ENCODE measurements at regions not wholly inside any gene's neighbourhood (a gene's known extent, or its start where the extent isn't known, plus 50 kb on each side); places are given as distances from the start of the nearest gene placed in this dataset.

DNA sequence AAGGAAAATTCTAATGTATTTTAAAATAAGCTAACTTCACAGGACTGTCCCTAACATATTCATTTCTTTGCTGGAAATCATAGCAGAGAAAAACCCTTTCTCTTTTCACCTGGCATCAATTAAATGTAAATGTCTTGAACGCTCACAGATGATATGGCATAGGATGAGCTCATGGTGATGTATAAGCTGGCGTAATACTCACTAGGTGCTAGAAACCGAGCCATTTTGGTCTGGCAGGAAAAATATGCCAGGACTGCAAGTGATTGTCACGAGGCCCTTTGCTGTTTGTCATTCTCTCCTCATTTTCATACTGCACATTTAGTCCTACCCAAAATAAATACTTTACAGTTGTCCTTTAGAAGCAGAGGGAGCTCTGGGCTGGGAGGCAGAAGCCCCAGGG, 222.7 kb upstream of the LNX1 start:
- TF ChIP-seq, protein P1, sequence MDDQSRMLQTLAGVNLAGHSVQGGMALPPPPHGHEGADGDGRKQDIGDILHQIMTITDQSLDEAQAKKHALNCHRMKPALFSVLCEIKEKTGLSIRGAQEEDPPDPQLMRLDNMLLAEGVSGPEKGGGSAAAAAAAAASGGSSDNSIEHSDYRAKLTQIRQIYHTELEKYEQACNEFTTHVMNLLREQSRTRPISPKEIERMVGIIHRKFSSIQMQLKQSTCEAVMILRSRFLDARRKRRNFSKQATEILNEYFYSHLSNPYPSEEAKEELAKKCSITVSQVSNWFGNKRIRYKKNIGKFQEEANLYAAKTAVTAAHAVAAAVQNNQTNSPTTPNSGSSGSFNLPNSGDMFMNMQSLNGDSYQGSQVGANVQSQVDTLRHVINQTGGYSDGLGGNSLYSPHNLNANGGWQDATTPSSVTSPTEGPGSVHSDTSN (IDR thresholded peaks at IDR 0.05): no peak
- TF ChIP-seq POLR2AphosphoS5 (IDR thresholded peaks at IDR 0.05; ENCODE audit: low read depth, low read length) (no peak), IRF3 (IDR thresholded peaks at IDR 0.05; ENCODE audit: low read depth, low read length) (no peak), NFIC (IDR thresholded peaks at IDR 0.05; ENCODE audit: borderline replicate concordance) (no peak), CTCF (IDR thresholded peaks at IDR 0.05) (no peak), RAD21 (IDR thresholded peaks at IDR 0.05; ENCODE audit: low read length) (no peak), GATA2 (CRISPR knock-in tag; IDR thresholded peaks at IDR 0.05) (no peak), MXI1 (IDR thresholded peaks at IDR 0.05; ENCODE audit: low read depth, low read length) (no peak), MEF2A (IDR thresholded peaks at IDR 0.05; ENCODE audit: borderline replicate concordance, low read depth) (no peak), GABPA (IDR thresholded peaks at IDR 0.05; ENCODE audit: low read depth) (no peak), YY1 (IDR thresholded peaks at IDR 0.05; ENCODE audit: low read depth) (no peak), EP300 (IDR thresholded peaks at IDR 0.05; ENCODE audit: borderline replicate concordance in 1 of 2, low read depth in 1 of 2, low read length in 1 of 2) (no peak), EZH2phosphoT487 (IDR thresholded peaks at IDR 0.05; ENCODE audit: borderline replicate concordance, low read depth) (no peak)
- TF ChIP-seq, protein P2, sequence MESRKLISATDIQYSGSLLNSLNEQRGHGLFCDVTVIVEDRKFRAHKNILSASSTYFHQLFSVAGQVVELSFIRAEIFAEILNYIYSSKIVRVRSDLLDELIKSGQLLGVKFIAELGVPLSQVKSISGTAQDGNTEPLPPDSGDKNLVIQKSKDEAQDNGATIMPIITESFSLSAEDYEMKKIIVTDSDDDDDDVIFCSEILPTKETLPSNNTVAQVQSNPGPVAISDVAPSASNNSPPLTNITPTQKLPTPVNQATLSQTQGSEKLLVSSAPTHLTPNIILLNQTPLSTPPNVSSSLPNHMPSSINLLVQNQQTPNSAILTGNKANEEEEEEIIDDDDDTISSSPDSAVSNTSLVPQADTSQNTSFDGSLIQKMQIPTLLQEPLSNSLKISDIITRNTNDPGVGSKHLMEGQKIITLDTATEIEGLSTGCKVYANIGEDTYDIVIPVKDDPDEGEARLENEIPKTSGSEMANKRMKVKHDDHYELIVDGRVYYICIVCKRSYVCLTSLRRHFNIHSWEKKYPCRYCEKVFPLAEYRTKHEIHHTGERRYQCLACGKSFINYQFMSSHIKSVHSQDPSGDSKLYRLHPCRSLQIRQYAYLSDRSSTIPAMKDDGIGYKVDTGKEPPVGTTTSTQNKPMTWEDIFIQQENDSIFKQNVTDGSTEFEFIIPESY (IDR thresholded peaks at IDR 0.05; ENCODE audit: borderline replicate concordance, low read depth): no peak
